ENCODE measurements at regions not wholly inside any gene's neighbourhood (a gene's known extent, or its start where the extent isn't known, plus 50 kb on each side); places are given as distances from the start of the nearest gene placed in this dataset.

- no peak for DNase-seq (ENCODE audit: low spot score)
- TF ChIP-seq CTCF (IDR thresholded peaks at IDR 0.05; ENCODE audit: extremely low read depth, insufficient read depth, missing control alignments), result no peak
- in situ Hi-C loops (cut with MboI; ENCODE audit: low pct_unique_long_range_greater_than_20kb, low sequenced_read_pairs, unreplicated experiment), result no loop called here
Measured at GRCh38 chr18:5693699-5694294, 150.0 kb upstream of the EPB41L3 start.

- in situ Hi-C loops (cut with MboI; ENCODE audit: low pct_unique_long_range_greater_than_20kb, low sequenced_read_pairs, unreplicated experiment), result no loop called here
- DNase-seq (ENCODE audit: low spot score), result no peak
Measured at GRCh38 chr18:5678779-5679406, 135.1 kb upstream of the EPB41L3 start.

GRCh38 chr18:5678278-5678677, 134.5 kb upstream of the EPB41L3 start:
- TF ChIP-seq CTCF (IDR thresholded peaks at IDR 0.05; ENCODE audit: extremely low read depth, insufficient read depth, missing control alignments), result no peak
- in situ Hi-C loops (cut with MboI; ENCODE audit: low pct_unique_long_range_greater_than_20kb, low sequenced_read_pairs, unreplicated experiment), result no loop called here
- no peak for DNase-seq (ENCODE audit: low spot score)

More at GRCh38 chr18:5678779-5679406, 135.1 kb upstream of the EPB41L3 start:
- TF ChIP-seq CTCF (IDR thresholded peaks at IDR 0.05; ENCODE audit: extremely low read depth, insufficient read depth, missing control alignments), result no peak

GRCh38 chr18:5673616-5674015, 129.8 kb upstream of the EPB41L3 start:
- DNase-seq (ENCODE audit: low spot score), result no peak
- no peak for TF ChIP-seq CTCF (IDR thresholded peaks at IDR 0.05; ENCODE audit: extremely low read depth, insufficient read depth, missing control alignments)
- in situ Hi-C loops (cut with MboI; ENCODE audit: low pct_unique_long_range_greater_than_20kb, low sequenced_read_pairs, unreplicated experiment), result no loop called here

- TF ChIP-seq CTCF (IDR thresholded peaks at IDR 0.05; ENCODE audit: extremely low read depth, insufficient read depth, missing control alignments), result no peak
- DNase-seq (ENCODE audit: low spot score), result no peak
- in situ Hi-C loops (cut with MboI; ENCODE audit: low pct_unique_long_range_greater_than_20kb, low sequenced_read_pairs, unreplicated experiment), result no loop called here
Measured at GRCh38 chr18:5669585-5669984, 125.8 kb upstream of the EPB41L3 start.

- no peak for DNase-seq (ENCODE audit: low spot score)
- in situ Hi-C loops (cut with MboI; ENCODE audit: low pct_unique_long_range_greater_than_20kb, low sequenced_read_pairs, unreplicated experiment), result no loop called here
- no peak for TF ChIP-seq CTCF (IDR thresholded peaks at IDR 0.05; ENCODE audit: extremely low read depth, insufficient read depth, missing control alignments)
Measured at GRCh38 chr18:5668087-5668715, 124.4 kb upstream of the EPB41L3 start.
